ENCODE measurements at regions not wholly inside any gene's neighbourhood (a gene's known extent, or its start where the extent isn't known, plus 50 kb on each side); places are given as distances from the start of the nearest gene placed in this dataset.

- no peak overlapping the region for H3K4me3 ChIP-seq (ENCODE audit: low read depth, low read length)
- TF ChIP-seq, protein P1, sequence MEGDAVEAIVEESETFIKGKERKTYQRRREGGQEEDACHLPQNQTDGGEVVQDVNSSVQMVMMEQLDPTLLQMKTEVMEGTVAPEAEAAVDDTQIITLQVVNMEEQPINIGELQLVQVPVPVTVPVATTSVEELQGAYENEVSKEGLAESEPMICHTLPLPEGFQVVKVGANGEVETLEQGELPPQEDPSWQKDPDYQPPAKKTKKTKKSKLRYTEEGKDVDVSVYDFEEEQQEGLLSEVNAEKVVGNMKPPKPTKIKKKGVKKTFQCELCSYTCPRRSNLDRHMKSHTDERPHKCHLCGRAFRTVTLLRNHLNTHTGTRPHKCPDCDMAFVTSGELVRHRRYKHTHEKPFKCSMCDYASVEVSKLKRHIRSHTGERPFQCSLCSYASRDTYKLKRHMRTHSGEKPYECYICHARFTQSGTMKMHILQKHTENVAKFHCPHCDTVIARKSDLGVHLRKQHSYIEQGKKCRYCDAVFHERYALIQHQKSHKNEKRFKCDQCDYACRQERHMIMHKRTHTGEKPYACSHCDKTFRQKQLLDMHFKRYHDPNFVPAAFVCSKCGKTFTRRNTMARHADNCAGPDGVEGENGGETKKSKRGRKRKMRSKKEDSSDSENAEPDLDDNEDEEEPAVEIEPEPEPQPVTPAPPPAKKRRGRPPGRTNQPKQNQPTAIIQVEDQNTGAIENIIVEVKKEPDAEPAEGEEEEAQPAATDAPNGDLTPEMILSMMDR (IDR thresholded peaks at IDR 0.05; ENCODE audit: low read depth, low read length, missing control alignments) = no peak
- no peak for DNase-seq (ENCODE audit: low read depth)
Measured at GRCh38 chr13:99737481-99738245, 233.9 kb downstream of the ZIC5 start.

DNA sequence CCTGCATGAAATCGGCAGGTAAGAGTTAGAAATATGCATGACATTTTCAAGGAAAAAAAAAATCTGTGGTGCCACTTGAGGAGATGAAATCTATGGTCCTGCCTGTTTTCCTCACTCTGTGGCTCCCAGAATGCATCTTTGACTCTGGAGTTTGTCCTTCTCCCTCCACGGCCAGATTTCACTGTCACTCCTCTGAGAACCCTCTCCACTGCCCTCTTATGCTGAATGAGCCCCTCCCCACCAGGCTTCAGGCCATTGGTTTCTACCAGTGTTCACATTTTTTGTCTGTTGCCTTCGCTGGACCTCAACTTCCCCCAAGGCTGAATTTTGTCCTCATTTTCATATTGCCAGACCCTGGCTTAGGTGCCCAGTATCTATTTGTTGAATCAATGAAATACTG is 235.0 kb downstream of the ZIC5 start:
- DNase-seq (ENCODE audit: low read depth) = no peak
- no peak overlapping the region for H3K4me3 ChIP-seq (ENCODE audit: low read depth, low read length)
- TF ChIP-seq, protein P1 (IDR thresholded peaks at IDR 0.05; ENCODE audit: low read depth, low read length, missing control alignments) = no peak

GRCh38 chr13:99734013-99734693 is 232.9 kb downstream of the TM9SF2 start:
- H3K4me3 ChIP-seq (ENCODE audit: low read depth, low read length) = no peak overlapping the region
- TF ChIP-seq, protein P1 (IDR thresholded peaks at IDR 0.05; ENCODE audit: low read depth, low read length, missing control alignments) = no peak
- DNase-seq (ENCODE audit: low read depth) = no peak

DNA sequence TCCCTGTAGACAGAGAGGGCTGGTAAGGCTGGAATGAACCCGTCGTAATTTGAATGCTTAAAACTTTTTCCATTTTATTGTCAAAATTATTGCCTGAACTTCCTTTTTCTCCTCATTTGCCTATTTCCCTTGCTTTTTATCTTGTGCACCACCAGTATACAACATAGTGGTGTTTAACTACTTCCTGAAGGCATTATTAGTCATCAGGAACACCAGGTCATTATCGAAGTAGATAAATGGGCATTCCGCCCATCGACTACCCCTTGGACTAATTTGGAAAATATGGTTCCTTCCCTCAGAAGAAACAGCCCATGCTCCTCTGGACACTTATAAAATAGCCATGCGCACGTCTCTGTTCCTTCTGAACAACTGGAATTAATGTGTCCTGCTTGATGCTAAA is 232.1 kb downstream of the TM9SF2 start:
- TF ChIP-seq, protein P1 (IDR thresholded peaks at IDR 0.05; ENCODE audit: low read depth, low read length, missing control alignments) = no peak
- H3K4me3 ChIP-seq (ENCODE audit: low read depth, low read length) = no peak overlapping the region
- DNase-seq (ENCODE audit: low read depth) = no peak

DNA sequence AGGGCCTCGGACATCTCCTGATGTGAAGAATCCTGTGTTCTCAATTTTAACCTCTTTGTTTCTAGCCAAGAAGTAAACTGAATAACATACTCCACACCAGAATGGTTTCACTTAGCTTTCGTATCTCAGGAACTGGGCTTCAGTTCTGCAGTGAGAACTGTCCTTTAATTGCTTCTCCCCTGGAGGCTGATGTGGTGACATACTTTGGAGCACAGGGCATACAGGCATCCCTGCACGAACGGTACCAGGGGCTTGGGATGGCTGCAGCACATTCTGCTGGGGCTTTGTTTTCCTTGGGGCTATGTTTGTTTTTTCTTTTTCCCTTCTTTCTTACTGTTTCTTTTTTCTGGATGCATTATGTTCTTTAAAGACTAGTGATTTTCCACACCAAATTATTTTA is 230.5 kb downstream of the TM9SF2 start:
- no peak for DNase-seq (ENCODE audit: low read depth)
- H3K4me3 ChIP-seq (ENCODE audit: low read depth, low read length) = no peak overlapping the region
- TF ChIP-seq, protein P1 (IDR thresholded peaks at IDR 0.05; ENCODE audit: low read depth, low read length, missing control alignments) = no peak

GRCh38 chr13:99730403-99730802 is 229.1 kb downstream of the TM9SF2 start:
- TF ChIP-seq, protein P1 (IDR thresholded peaks at IDR 0.05; ENCODE audit: low read depth, low read length, missing control alignments) = no peak
- no peak for DNase-seq (ENCODE audit: low read depth)

More at GRCh38 chr13:99730403-99730802, 229.1 kb downstream of the TM9SF2 start:
- H3K4me3 ChIP-seq (ENCODE audit: low read depth, low read length) = no peak overlapping the region
